ENCODE measurements at regions not wholly inside any gene's neighbourhood (a gene's known extent, or its start where the extent isn't known, plus 50 kb on each side); places are given as distances from the start of the nearest gene placed in this dataset.

- TF ChIP-seq, protein P1, sequence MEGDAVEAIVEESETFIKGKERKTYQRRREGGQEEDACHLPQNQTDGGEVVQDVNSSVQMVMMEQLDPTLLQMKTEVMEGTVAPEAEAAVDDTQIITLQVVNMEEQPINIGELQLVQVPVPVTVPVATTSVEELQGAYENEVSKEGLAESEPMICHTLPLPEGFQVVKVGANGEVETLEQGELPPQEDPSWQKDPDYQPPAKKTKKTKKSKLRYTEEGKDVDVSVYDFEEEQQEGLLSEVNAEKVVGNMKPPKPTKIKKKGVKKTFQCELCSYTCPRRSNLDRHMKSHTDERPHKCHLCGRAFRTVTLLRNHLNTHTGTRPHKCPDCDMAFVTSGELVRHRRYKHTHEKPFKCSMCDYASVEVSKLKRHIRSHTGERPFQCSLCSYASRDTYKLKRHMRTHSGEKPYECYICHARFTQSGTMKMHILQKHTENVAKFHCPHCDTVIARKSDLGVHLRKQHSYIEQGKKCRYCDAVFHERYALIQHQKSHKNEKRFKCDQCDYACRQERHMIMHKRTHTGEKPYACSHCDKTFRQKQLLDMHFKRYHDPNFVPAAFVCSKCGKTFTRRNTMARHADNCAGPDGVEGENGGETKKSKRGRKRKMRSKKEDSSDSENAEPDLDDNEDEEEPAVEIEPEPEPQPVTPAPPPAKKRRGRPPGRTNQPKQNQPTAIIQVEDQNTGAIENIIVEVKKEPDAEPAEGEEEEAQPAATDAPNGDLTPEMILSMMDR (conservative IDR thresholded peaks at IDR 0.05): no peak
- Mint-ChIP-seq H3K4me1 (no peaks in the 10 kb centered on the region), H3K4me3 (no peak overlapping the region), H3K9me3 (no peaks in the 10 kb centered on the region), H3K27me3 (ENCODE audit: low read depth) (peaks cover 6% of the 10 kb centered on the region), H3K36me3 (ENCODE audit: low read depth) (no peaks in the 10 kb centered on the region), H3K27ac (ENCODE audit: unreplicated experiment) (no peak overlapping the region)
- no peak for DNase-seq (ENCODE audit: low read depth, low spot score)
Measured at GRCh38 chr21:35649186-35649585, 411.1 kb downstream of the SETD4 start.

- H3K4me3 Mint-ChIP-seq: no peak overlapping the region
- no peak for DNase-seq (ENCODE audit: low read depth, low spot score)
- TF ChIP-seq, protein P1 (conservative IDR thresholded peaks at IDR 0.05): no peak
- H3K36me3 Mint-ChIP-seq (ENCODE audit: low read depth): no peaks in the 10 kb centered on the region
- H3K4me1 Mint-ChIP-seq: no peaks in the 10 kb centered on the region
- peaks cover 6% of the 10 kb centered on the region for H3K27me3 Mint-ChIP-seq (ENCODE audit: low read depth)
- no peak overlapping the region for H3K27ac Mint-ChIP-seq (ENCODE audit: unreplicated experiment)
- H3K9me3 Mint-ChIP-seq: no peaks in the 10 kb centered on the region
Measured at GRCh38 chr21:35648512-35648911, 411.8 kb downstream of the SETD4 start.

- TF ChIP-seq, protein P1 (conservative IDR thresholded peaks at IDR 0.05): no peak
- H3K9me3 Mint-ChIP-seq: no peaks in the 10 kb centered on the region
- H3K27me3 Mint-ChIP-seq (ENCODE audit: low read depth): peaks cover 11% of the 10 kb centered on the region
Measured at GRCh38 chr21:35646606-35647005, 413.7 kb downstream of the SETD4 start.

GRCh38 chr21:35645991-35646390 lies 414.3 kb downstream of the SETD4 start:
- TF ChIP-seq, protein P1 (conservative IDR thresholded peaks at IDR 0.05): no peak
- H3K9me3 Mint-ChIP-seq: no peaks in the 10 kb centered on the region
- H3K27ac Mint-ChIP-seq (ENCODE audit: unreplicated experiment): no peak overlapping the region
- no peaks in the 10 kb centered on the region for H3K4me1 Mint-ChIP-seq
- no peak overlapping the region for H3K4me3 Mint-ChIP-seq
- H3K36me3 Mint-ChIP-seq (ENCODE audit: low read depth): no peaks in the 10 kb centered on the region
- peaks cover 11% of the 10 kb centered on the region for H3K27me3 Mint-ChIP-seq (ENCODE audit: low read depth)
- DNase-seq (ENCODE audit: low read depth, low spot score): no peak

More at GRCh38 chr21:35646606-35647005, 413.7 kb downstream of the SETD4 start:
- Mint-ChIP-seq H3K27ac (ENCODE audit: unreplicated experiment) (no peak overlapping the region), H3K4me3 (no peak overlapping the region), H3K4me1 (no peaks in the 10 kb centered on the region), H3K36me3 (ENCODE audit: low read depth) (no peaks in the 10 kb centered on the region)
- DNase-seq (ENCODE audit: low read depth, low spot score): no peak

- Mint-ChIP-seq H3K4me1 (no peaks in the 10 kb centered on the region), H3K36me3 (ENCODE audit: low read depth) (no peaks in the 10 kb centered on the region), H3K27ac (ENCODE audit: unreplicated experiment) (no peak overlapping the region), H3K9me3 (no peaks in the 10 kb centered on the region), H3K4me3 (no peak overlapping the region), H3K27me3 (ENCODE audit: low read depth) (peaks cover 13% of the 10 kb centered on the region)
- TF ChIP-seq, protein P1 (conservative IDR thresholded peaks at IDR 0.05): no peak
- DNase-seq (ENCODE audit: low read depth, low spot score): no peak
Measured at GRCh38 chr21:35644523-35644922, 415.8 kb downstream of the SETD4 start.

GRCh38 chr21:35643176-35643575 lies 417.1 kb downstream of the SETD4 start:
- Mint-ChIP-seq H3K27me3 (ENCODE audit: low read depth) (peaks cover 13% of the 10 kb centered on the region), H3K4me3 (no peak overlapping the region), H3K4me1 (no peaks in the 10 kb centered on the region), H3K36me3 (ENCODE audit: low read depth) (no peaks in the 10 kb centered on the region), H3K27ac (ENCODE audit: unreplicated experiment) (no peak overlapping the region), H3K9me3 (no peaks in the 10 kb centered on the region)
- DNase-seq (ENCODE audit: low read depth, low spot score): no peak
- TF ChIP-seq, protein P1 (conservative IDR thresholded peaks at IDR 0.05): no peak
